ENCODE measurements at regions not wholly inside any gene's neighbourhood (a gene's known extent, or its start where the extent isn't known, plus 50 kb on each side); places are given as distances from the start of the nearest gene placed in this dataset.

DNA sequence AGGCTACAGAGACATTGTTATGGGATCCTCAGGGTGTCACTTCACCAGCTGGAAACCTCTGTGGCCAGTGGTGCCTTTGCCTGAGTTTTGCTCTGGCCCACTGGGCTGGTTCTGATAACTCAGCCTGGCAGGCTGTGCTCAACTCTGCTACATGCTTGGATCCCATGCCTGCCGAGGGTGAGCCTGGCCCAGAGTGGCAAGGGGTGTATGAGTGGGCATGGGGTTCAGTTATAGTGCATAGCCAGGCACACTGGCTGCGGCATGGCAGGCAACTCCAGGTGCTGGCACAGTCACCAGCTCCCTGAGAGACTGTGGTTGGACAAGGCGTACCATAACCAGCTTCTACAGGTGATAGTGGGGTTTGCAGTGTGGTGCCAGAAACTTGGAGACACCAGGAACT is 107.0 kb upstream of the PCDH15 start:
- ChIA-PET POLR2A (no interaction called here), CTCF (no interaction called here)
- no peaks in the 10 kb centered on the region for H3K27me3 ChIP-seq (ENCODE audit: control insufficient read depth, insufficient read depth, low read length)

DNA sequence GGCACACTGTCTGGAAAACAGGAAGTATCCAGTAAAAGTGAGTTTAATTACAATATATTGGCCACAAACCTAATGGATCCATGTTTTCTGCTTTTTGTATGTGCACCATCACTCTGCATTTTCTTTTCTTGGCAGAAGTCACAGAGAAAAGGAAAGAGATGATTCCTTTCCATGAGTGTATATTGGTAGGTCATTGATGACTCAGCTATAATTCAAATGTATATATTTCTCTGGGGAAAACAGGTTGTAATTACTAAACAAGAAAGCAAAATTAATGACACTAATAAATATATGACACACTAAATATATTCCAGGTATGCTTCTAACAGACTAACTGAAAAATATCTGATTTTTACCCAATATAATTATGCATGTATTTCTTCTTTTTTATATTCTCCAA is 105.9 kb upstream of the PCDH15 start:
- ChIA-PET POLR2A (no interaction called here), CTCF (no interaction called here)
- DNase-seq (ENCODE audit: low read depth, low spot score), result no peak
- Histone ChIP-seq H3K27me3 (ENCODE audit: control insufficient read depth, insufficient read depth, low read length) (no peaks in the 10 kb centered on the region), H3K9me3 (ENCODE audit: control insufficient read depth, insufficient read depth, low read length) (peaks cover 3% of the 10 kb centered on the region; the same call in 1 of the 2 replicates), H3K4me3 (ENCODE audit: low read depth, low read length) (no peak overlapping the region), H3K27ac (ENCODE audit: low read depth, low read length) (no peak overlapping the region)
- TF ChIP-seq, protein P1, sequence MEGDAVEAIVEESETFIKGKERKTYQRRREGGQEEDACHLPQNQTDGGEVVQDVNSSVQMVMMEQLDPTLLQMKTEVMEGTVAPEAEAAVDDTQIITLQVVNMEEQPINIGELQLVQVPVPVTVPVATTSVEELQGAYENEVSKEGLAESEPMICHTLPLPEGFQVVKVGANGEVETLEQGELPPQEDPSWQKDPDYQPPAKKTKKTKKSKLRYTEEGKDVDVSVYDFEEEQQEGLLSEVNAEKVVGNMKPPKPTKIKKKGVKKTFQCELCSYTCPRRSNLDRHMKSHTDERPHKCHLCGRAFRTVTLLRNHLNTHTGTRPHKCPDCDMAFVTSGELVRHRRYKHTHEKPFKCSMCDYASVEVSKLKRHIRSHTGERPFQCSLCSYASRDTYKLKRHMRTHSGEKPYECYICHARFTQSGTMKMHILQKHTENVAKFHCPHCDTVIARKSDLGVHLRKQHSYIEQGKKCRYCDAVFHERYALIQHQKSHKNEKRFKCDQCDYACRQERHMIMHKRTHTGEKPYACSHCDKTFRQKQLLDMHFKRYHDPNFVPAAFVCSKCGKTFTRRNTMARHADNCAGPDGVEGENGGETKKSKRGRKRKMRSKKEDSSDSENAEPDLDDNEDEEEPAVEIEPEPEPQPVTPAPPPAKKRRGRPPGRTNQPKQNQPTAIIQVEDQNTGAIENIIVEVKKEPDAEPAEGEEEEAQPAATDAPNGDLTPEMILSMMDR (IDR thresholded peaks at IDR 0.05; ENCODE audit: low read depth, low read length), result no peak

More for the DNA sequence above, 107.0 kb upstream of the PCDH15 start:
- H3K9me3 ChIP-seq (ENCODE audit: control insufficient read depth, insufficient read depth, low read length), result peaks cover 3% of the 10 kb centered on the region; the same call in 1 of the 2 replicates
- no peak overlapping the region for H3K4me3 ChIP-seq (ENCODE audit: low read depth, low read length)
- DNase-seq (ENCODE audit: low read depth, low spot score), result no peak
- TF ChIP-seq, protein P1 (IDR thresholded peaks at IDR 0.05; ENCODE audit: low read depth, low read length), result no peak
- H3K27ac ChIP-seq (ENCODE audit: low read depth, low read length), result no peak overlapping the region

GRCh38 chr10:54905578-54906192 is 104.7 kb upstream of the PCDH15 start:
- Histone ChIP-seq H3K27ac (ENCODE audit: low read depth, low read length) (no peak overlapping the region), H3K9me3 (ENCODE audit: control insufficient read depth, insufficient read depth, low read length) (peaks cover 3% of the 10 kb centered on the region; the same call in 1 of the 2 replicates), H3K4me3 (ENCODE audit: low read depth, low read length) (no peak overlapping the region), H3K27me3 (ENCODE audit: control insufficient read depth, insufficient read depth, low read length) (no peaks in the 10 kb centered on the region)
- TF ChIP-seq, protein P1 (IDR thresholded peaks at IDR 0.05; ENCODE audit: low read depth, low read length), result no peak
- DNase-seq (ENCODE audit: low read depth, low spot score), result no peak
- ChIA-PET POLR2A (no interaction called here), CTCF (no interaction called here)

- H3K27me3 ChIP-seq (ENCODE audit: control insufficient read depth, insufficient read depth, low read length), result no peaks in the 10 kb centered on the region
- DNase-seq (ENCODE audit: low read depth, low spot score), result no peak
- no peak overlapping the region for H3K4me3 ChIP-seq (ENCODE audit: low read depth, low read length)
- peaks cover 3% of the 10 kb centered on the region; the same call in 1 of the 2 replicates for H3K9me3 ChIP-seq (ENCODE audit: control insufficient read depth, insufficient read depth, low read length)
- TF ChIP-seq, protein P1 (IDR thresholded peaks at IDR 0.05; ENCODE audit: low read depth, low read length), result no peak
- no peak overlapping the region for H3K27ac ChIP-seq (ENCODE audit: low read depth, low read length)
- ChIA-PET CTCF (no interaction called here), POLR2A (no interaction called here)
Measured at GRCh38 chr10:54904833-54905232, 103.8 kb upstream of the PCDH15 start.

- H3K4me3 ChIP-seq (ENCODE audit: low read depth, low read length), result no peak overlapping the region
- no peak for DNase-seq (ENCODE audit: low read depth, low spot score)
- TF ChIP-seq, protein P1 (IDR thresholded peaks at IDR 0.05; ENCODE audit: low read depth, low read length), result no peak
- ChIA-PET POLR2A (no interaction called here), CTCF (no interaction called here)
- H3K9me3 ChIP-seq (ENCODE audit: control insufficient read depth, insufficient read depth, low read length), result no peaks in the 10 kb centered on the region
- H3K27ac ChIP-seq (ENCODE audit: low read depth, low read length), result no peak overlapping the region
- H3K27me3 ChIP-seq (ENCODE audit: control insufficient read depth, insufficient read depth, low read length), result no peaks in the 10 kb centered on the region
Measured at GRCh38 chr10:54903745-54904144, 102.7 kb upstream of the PCDH15 start.
